ENCODE measurements at regions not wholly inside any gene's neighbourhood (a gene's known extent, or its start where the extent isn't known, plus 50 kb on each side); places are given as distances from the start of the nearest gene placed in this dataset.

GRCh38 chr13:105048677-105049076 is 1486.8 kb downstream of the EFNB2 start:
- intact Hi-C loops (cut with DNase I; ENCODE audit: low total_unique reads), result no loop called here

GRCh38 chr13:105047676-105048295 is 1487.7 kb downstream of the EFNB2 start:
- H3K27me3 ChIP-seq, result no peaks in the 10 kb centered on the region
- no peak for TF ChIP-seq POLR2A (IDR thresholded peaks at IDR 0.05)
- TF ChIP-seq CTCF (IDR thresholded peaks at IDR 0.05), result no peak
- no peak overlapping the region for H3K27ac ChIP-seq
- H3K36me3 ChIP-seq, result no peaks in the 10 kb centered on the region
- H3K4me3 ChIP-seq, result no peak overlapping the region
- no peak for DNase-seq
- H3K9me3 ChIP-seq, result no peaks in the 10 kb centered on the region
- H3K4me1 ChIP-seq, result no peaks in the 10 kb centered on the region
- intact Hi-C loops (cut with DNase I; ENCODE audit: low total_unique reads), result no loop called here

More at GRCh38 chr13:105048677-105049076, 1486.8 kb downstream of the EFNB2 start:
- Histone ChIP-seq H3K27me3 (no peaks in the 10 kb centered on the region), H3K4me3 (no peak overlapping the region), H3K27ac (no peak overlapping the region), H3K4me1 (no peaks in the 10 kb centered on the region), H3K36me3 (no peaks in the 10 kb centered on the region), H3K9me3 (no peaks in the 10 kb centered on the region)
- no peak for TF ChIP-seq POLR2A (IDR thresholded peaks at IDR 0.05)
- TF ChIP-seq CTCF (IDR thresholded peaks at IDR 0.05), result no peak
- no peak for DNase-seq

GRCh38 chr13:105037110-105037509 is 1498.4 kb downstream of the EFNB2 start:
- H3K27me3 ChIP-seq, result no peaks in the 10 kb centered on the region
- H3K36me3 ChIP-seq, result no peaks in the 10 kb centered on the region
- H3K27ac ChIP-seq, result no peak overlapping the region
- TF ChIP-seq CTCF (IDR thresholded peaks at IDR 0.05) (no peak), POLR2A (IDR thresholded peaks at IDR 0.05) (no peak)
- no peak for DNase-seq
- intact Hi-C loops (cut with DNase I; ENCODE audit: low total_unique reads), result no loop called here
- no peaks in the 10 kb centered on the region for H3K4me1 ChIP-seq
- H3K9me3 ChIP-seq, result no peaks in the 10 kb centered on the region
- H3K4me3 ChIP-seq, result no peak overlapping the region

GRCh38 chr13:105035092-105035491 is 1500.4 kb downstream of the EFNB2 start:
- intact Hi-C loops (cut with DNase I; ENCODE audit: low total_unique reads), result no loop called here
- no peak for TF ChIP-seq CTCF (IDR thresholded peaks at IDR 0.05)
- TF ChIP-seq POLR2A (IDR thresholded peaks at IDR 0.05), result no peak
- Histone ChIP-seq H3K9me3 (no peaks in the 10 kb centered on the region), H3K27ac (no peak overlapping the region), H3K4me3 (no peak overlapping the region), H3K4me1 (no peaks in the 10 kb centered on the region), H3K27me3 (no peaks in the 10 kb centered on the region), H3K36me3 (no peaks in the 10 kb centered on the region)
- DNase-seq, result no peak

GRCh38 chr13:105033999-105034398 is 1501.5 kb downstream of the EFNB2 start:
- H3K36me3 ChIP-seq, result no peaks in the 10 kb centered on the region
- intact Hi-C loops (cut with DNase I; ENCODE audit: low total_unique reads), result no loop called here
- no peaks in the 10 kb centered on the region for H3K9me3 ChIP-seq
- TF ChIP-seq CTCF (IDR thresholded peaks at IDR 0.05), result no peak
- TF ChIP-seq POLR2A (IDR thresholded peaks at IDR 0.05), result no peak
- H3K27me3 ChIP-seq, result no peaks in the 10 kb centered on the region
- no peak overlapping the region for H3K4me3 ChIP-seq
- no peaks in the 10 kb centered on the region for H3K4me1 ChIP-seq
- DNase-seq, result no peak
- H3K27ac ChIP-seq, result no peak overlapping the region
